ENCODE measurements at regions not wholly inside any gene's neighbourhood (a gene's known extent, or its start where the extent isn't known, plus 50 kb on each side); places are given as distances from the start of the nearest gene placed in this dataset.

- no peaks in the 10 kb centered on the region for H3K36me3 ChIP-seq (ENCODE audit: control insufficient read depth in 4 of 4, insufficient read depth in 4 of 4, low read length in 4 of 4)
- no peak overlapping the region for H3K27ac ChIP-seq (ENCODE audit: low read depth in 1 of 2, low read length in 1 of 2)
- no peak overlapping the region for H3K9ac ChIP-seq (ENCODE audit: insufficient read depth in 1 of 2, low read length in 2 of 2)
- WGBS, 2 donors, result 65 to 66% methylated on average over 2 of the region's 2 CpGs
- TF ChIP-seq CTCF (IDR thresholded peaks at IDR 0.05; ENCODE audit: control extremely low read depth, extremely low read depth), result no peak
- H3K9me3 ChIP-seq (ENCODE audit: control insufficient read depth in 4 of 4, insufficient read depth in 3 of 4, low read length in 3 of 4), result no peaks in the 10 kb centered on the region
- H3K4me3 ChIP-seq, result no peak overlapping the region
- ATAC-seq (ENCODE audit: insufficient read depth, low FRiP score) (no peak), DNase-seq (no peak)
- H3K27me3 ChIP-seq (ENCODE audit: control insufficient read depth in 3 of 3, insufficient read depth in 3 of 3, low read length in 2 of 3), result peaks cover 0 to 40% (median 17%) of the 10 kb centered on the region in 3 donors
- no peaks in the 10 kb centered on the region for H3K4me1 ChIP-seq (ENCODE audit: control insufficient read depth in 5 of 5, insufficient read depth in 5 of 5, low read length in 5 of 5)
Measured at GRCh38 chrX:16403808-16404207, 236.5 kb downstream of the MAGEB17 start.

- no peaks in the 10 kb centered on the region for H3K36me3 ChIP-seq (ENCODE audit: control insufficient read depth in 4 of 4, insufficient read depth in 4 of 4, low read length in 4 of 4)
- no peak overlapping the region for H3K4me3 ChIP-seq
- WGBS, 2 donors, result 80 to 90% methylated on average over 1 of the region's 1 CpG
- H3K4me1 ChIP-seq (ENCODE audit: control insufficient read depth in 5 of 5, insufficient read depth in 5 of 5, low read length in 5 of 5), result no peaks in the 10 kb centered on the region
- TF ChIP-seq CTCF (IDR thresholded peaks at IDR 0.05; ENCODE audit: control extremely low read depth, extremely low read depth), result no peak
- H3K27ac ChIP-seq (ENCODE audit: low read depth in 1 of 2, low read length in 1 of 2), result no peak overlapping the region
- H3K9ac ChIP-seq (ENCODE audit: insufficient read depth in 1 of 2, low read length in 2 of 2), result no peak overlapping the region
- ATAC-seq (ENCODE audit: insufficient read depth, low FRiP score) (no peak), DNase-seq (no peak)
- peaks cover 0 to 2% (median 0%) of the 10 kb centered on the region in 4 donors for H3K9me3 ChIP-seq (ENCODE audit: control insufficient read depth in 4 of 4, insufficient read depth in 3 of 4, low read length in 3 of 4)
- H3K27me3 ChIP-seq (ENCODE audit: control insufficient read depth in 3 of 3, insufficient read depth in 3 of 3, low read length in 2 of 3), result peaks cover 0 to 24% (median 15%) of the 10 kb centered on the region in 3 donors
Measured at GRCh38 chrX:16416588-16416987, 233.4 kb upstream of the S100G start.

GRCh38 chrX:16418650-16419049, 231.3 kb upstream of the S100G start:
- Histone ChIP-seq H3K4me3 (no peak overlapping the region), H3K36me3 (ENCODE audit: control insufficient read depth in 4 of 4, insufficient read depth in 4 of 4, low read length in 4 of 4) (no peaks in the 10 kb centered on the region), H3K4me1 (ENCODE audit: control insufficient read depth in 5 of 5, insufficient read depth in 5 of 5, low read length in 5 of 5) (no peaks in the 10 kb centered on the region), H3K9ac (ENCODE audit: insufficient read depth in 1 of 2, low read length in 2 of 2) (no peak overlapping the region), H3K27me3 (ENCODE audit: control insufficient read depth in 3 of 3, insufficient read depth in 3 of 3, low read length in 2 of 3) (peaks cover 0 to 22% (median 18%) of the 10 kb centered on the region in 3 donors), H3K9me3 (ENCODE audit: control insufficient read depth in 4 of 4, insufficient read depth in 3 of 4, low read length in 3 of 4) (peaks cover 0 to 2% (median 0%) of the 10 kb centered on the region in 4 donors), H3K27ac (ENCODE audit: low read depth in 1 of 2, low read length in 1 of 2) (no peak overlapping the region)
- ATAC-seq (ENCODE audit: insufficient read depth, low FRiP score) (no peak), DNase-seq (no peak)
- no peak for TF ChIP-seq CTCF (IDR thresholded peaks at IDR 0.05; ENCODE audit: control extremely low read depth, extremely low read depth)

- TF ChIP-seq CTCF (IDR thresholded peaks at IDR 0.05; ENCODE audit: control extremely low read depth, extremely low read depth), result no peak
Measured at GRCh38 chrX:16427668-16428067, 222.3 kb upstream of the S100G start.

More at GRCh38 chrX:16427668-16428067, 222.3 kb upstream of the S100G start:
- Histone ChIP-seq H3K36me3 (ENCODE audit: control insufficient read depth in 4 of 4, insufficient read depth in 4 of 4, low read length in 4 of 4) (no peaks in the 10 kb centered on the region), H3K4me3 (no peak overlapping the region), H3K27ac (ENCODE audit: low read depth in 1 of 2, low read length in 1 of 2) (no peak overlapping the region), H3K9me3 (ENCODE audit: control insufficient read depth in 4 of 4, insufficient read depth in 3 of 4, low read length in 3 of 4) (peaks cover 0 to 2% (median 0%) of the 10 kb centered on the region in 4 donors), H3K9ac (ENCODE audit: insufficient read depth in 1 of 2, low read length in 2 of 2) (no peak overlapping the region), H3K4me1 (ENCODE audit: control insufficient read depth in 5 of 5, insufficient read depth in 5 of 5, low read length in 5 of 5) (no peaks in the 10 kb centered on the region), H3K27me3 (ENCODE audit: control insufficient read depth in 3 of 3, insufficient read depth in 3 of 3, low read length in 2 of 3) (peaks cover 0 to 27% (median 23%) of the 10 kb centered on the region in 3 donors)
- ATAC-seq (ENCODE audit: insufficient read depth, low FRiP score), result no peak
- DNase-seq, result no peak
- 67 to 76% methylated on average over 3 of the region's 3 CpGs for WGBS, 2 donors
